HL-60 (cell line): ENCODE measurements at regions not wholly inside any gene's neighbourhood (a gene's known extent, or its start where the extent isn't known, plus 50 kb on each side); places are given as distances from the start of the nearest gene placed in this dataset.

Source experiments
- DNase-seq, 2 experiments: peaks; one replicate each; pipeline ENCODE4 v3.0.0-alpha.2; 2010 to 2020; ENCODE audit warnings: low read depth in 1 of 2, low spot score in 1 of 2
- H3K27ac ChIP-seq: fragments of 250-450 bp; sonication (Bioruptor Pico); replicated peaks from 2 replicates; pipeline ENCODE4 v1.5.1; 2020; ENCODE audit warnings: mild to moderate bottlenecking, moderate library complexity
- H3K27me3 ChIP-seq: fragments of 250-450 bp; sonication (Bioruptor Pico); 2 replicates; pipeline ENCODE4 v1.5.1; 2021; ENCODE audit warnings: mild to moderate bottlenecking, moderate library complexity; ENCODE audit not compliant: insufficient read depth, poor library complexity, severe bottlenecking
- H3K4me3 ChIP-seq: replicated peaks from 2 replicates; pipeline ENCODE4 v1.5.1; 2011; ENCODE audit warnings: mild to moderate bottlenecking, control low read depth, low read length; ENCODE audit not compliant: insufficient read depth
- CTCF ChIP-seq: IDR thresholded peaks from one replicate; pipeline ENCODE4 v1.5.1; 2011; ENCODE audit warnings: low read length, control low read depth, inconsistent platforms; ENCODE audit not compliant: insufficient read depth
- GABPA ChIP-seq: IDR thresholded peaks from 2 replicates; pipeline ENCODE4 v1.6.1; 2012; ENCODE audit warnings: low read depth
- POLR2AphosphoS5 ChIP-seq: IDR thresholded peaks from 2 replicates; pipeline ENCODE4 v1.6.1; 2012; ENCODE audit warnings: low read depth
- REST ChIP-seq: IDR thresholded peaks from 2 replicates; pipeline ENCODE4 v1.6.1; 2012; ENCODE audit warnings: low read depth; ENCODE audit not compliant: insufficient replicate concordance
- SPI1 ChIP-seq: IDR thresholded peaks from 2 replicates; pipeline ENCODE4 v1.6.1; 2012; ENCODE audit warnings: low read depth, mild to moderate bottlenecking, borderline replicate concordance

GRCh38 chr10:20512631-20513030, 384.5 kb downstream of the NEBL start:
- no peak for DNase-seq
- no peak overlapping the region for H3K4me3 ChIP-seq
- H3K27ac ChIP-seq: no peak overlapping the region
- no peak for TF ChIP-seq GABPA
- no peak for TF ChIP-seq REST
- no peak for TF ChIP-seq SPI1
- no peak for TF ChIP-seq CTCF
- TF ChIP-seq POLR2AphosphoS5: no peak
- H3K27me3 ChIP-seq: no peaks in the 10 kb centered on the region

GRCh38 chr10:20508921-20509320, 388.2 kb downstream of the NEBL start:
- no peak for TF ChIP-seq CTCF
- TF ChIP-seq POLR2AphosphoS5: no peak
- no peak for TF ChIP-seq SPI1
- TF ChIP-seq REST: no peak
- no peak for TF ChIP-seq GABPA
- Histone ChIP-seq H3K27me3 (no peaks in the 10 kb centered on the region), H3K4me3 (no peak overlapping the region), H3K27ac (no peak overlapping the region)
- no peak for DNase-seq

- no peak overlapping the region for H3K4me3 ChIP-seq
- H3K27me3 ChIP-seq: no peaks in the 10 kb centered on the region
- no peak overlapping the region for H3K27ac ChIP-seq
- TF ChIP-seq GABPA (no peak), SPI1 (no peak), CTCF (no peak), POLR2AphosphoS5 (no peak), REST (no peak)
- no peak for DNase-seq
Measured at GRCh38 chr10:20502903-20503585, 394.1 kb downstream of the NEBL start.
